WI38 (cell line): ENCODE measurements at regions not wholly inside any gene's neighbourhood (a gene's known extent, or its start where the extent isn't known, plus 50 kb on each side); places are given as distances from the start of the nearest gene placed in this dataset.
"Not testable (repeated sequence)": the region's sequence is repeated elsewhere in the genome, so short reads cannot be mapped to it uniquely, and the experiment has no call there.

Source experiments
- H3K4me3 ChIP-seq: 2 replicates; pipeline ENCODE4 v1.5.1; 2011; ENCODE audit warnings: low read depth, mild to moderate bottlenecking, control low read depth, low read length
- CTCF ChIP-seq: IDR thresholded peaks from 2 replicates; pipeline ENCODE4 v1.5.1; 2012; ENCODE audit warnings: low read depth, mild to moderate bottlenecking, control low read depth, low read length

GRCh38 chr13:76245211-76245610, 609.1 kb downstream of the LMO7 start:
- no peak for TF ChIP-seq CTCF
- no peak overlapping the region for H3K4me3 ChIP-seq

- not testable (repeated sequence) for H3K4me3 ChIP-seq
These were observed 607.0 kb downstream of the LMO7 start for GRCh38 chr13:76243120-76243519.

- no peak for TF ChIP-seq CTCF
These were observed 603.0 kb downstream of the LMO7 start for GRCh38 chr13:76239031-76239680.

GRCh38 chr13:76231522-76232167, 595.5 kb downstream of the LMO7 start:
- H3K4me3 ChIP-seq: no peak overlapping the region
- no peak for TF ChIP-seq CTCF

More at GRCh38 chr13:76239031-76239680, 603.0 kb downstream of the LMO7 start:
- H3K4me3 ChIP-seq: no peak overlapping the region

- no peak overlapping the region for H3K4me3 ChIP-seq
- TF ChIP-seq CTCF: no peak
These were observed 593.2 kb downstream of the LMO7 start for GRCh38 chr13:76229281-76229680.

GRCh38 chr13:76226941-76227340, 590.8 kb downstream of the LMO7 start:
- no peak for TF ChIP-seq CTCF
- no peak overlapping the region for H3K4me3 ChIP-seq

- H3K4me3 ChIP-seq: no peak overlapping the region
- TF ChIP-seq CTCF: no peak
These were observed 589.8 kb downstream of the LMO7 start for GRCh38 chr13:76225815-76226489.
